Brain pericyte (primary cell): ENCODE measurements at regions not wholly inside any gene's neighbourhood (a gene's known extent, or its start where the extent isn't known, plus 50 kb on each side); places are given as distances from the start of the nearest gene placed in this dataset.
A peak's percentile ranks its signal among the peaks of the same experiment; 100 is the strongest.
"Not testable (repeated sequence)": the region's sequence is repeated elsewhere in the genome, so short reads cannot be mapped to it uniquely, and the experiment has no call there.

Source experiments
- DNase-seq: peaks from one replicate; pipeline ENCODE4 v3.0.0-alpha.2; 2012; ENCODE audit warnings: low read depth, low spot score

- no peak for DNase-seq
These were observed 550.8 kb downstream of the DIPK2A start for GRCh38 chr3:144522456-144522855.

DNA sequence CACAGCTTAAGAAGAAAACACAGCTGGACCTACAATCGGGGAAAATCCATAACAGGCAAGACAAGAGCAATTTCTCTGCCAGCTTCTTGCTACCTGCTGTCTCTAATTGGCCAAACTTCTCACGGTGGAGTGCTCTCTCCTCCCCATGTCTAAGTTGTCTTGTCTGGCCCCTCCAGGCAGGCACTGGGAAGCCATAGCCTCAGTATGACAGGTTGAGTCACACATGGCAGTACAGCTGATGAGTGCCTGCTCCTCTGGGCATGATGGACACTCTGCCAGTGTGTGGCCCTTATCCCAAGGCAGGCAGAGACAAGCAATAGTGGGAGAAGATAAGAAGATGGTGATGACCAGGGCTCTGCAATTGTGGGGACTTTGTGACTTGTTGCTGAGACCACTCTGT, 551.8 kb downstream of the DIPK2A start:
- no peak for DNase-seq

DNA sequence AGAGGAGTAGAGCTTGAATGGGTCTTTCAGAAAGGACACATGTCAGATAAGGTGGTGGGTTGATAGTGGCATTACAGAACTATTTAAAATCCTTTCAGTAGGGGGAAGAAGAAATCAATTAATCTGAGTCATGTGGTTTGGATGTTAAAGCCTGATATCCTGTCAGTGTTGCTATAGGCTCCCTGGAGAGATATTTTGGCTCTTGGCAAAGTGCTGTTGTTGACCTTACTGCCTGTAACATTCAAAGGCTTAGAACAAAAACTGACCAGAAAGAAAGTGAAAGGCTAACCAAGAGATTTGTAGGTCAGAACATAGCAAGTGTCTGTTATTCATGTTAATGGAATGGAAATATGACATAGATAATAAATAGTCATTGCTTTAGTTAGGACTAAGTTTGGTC, 552.9 kb downstream of the DIPK2A start:
- peak; percentile 30 for DNase-seq

DNA sequence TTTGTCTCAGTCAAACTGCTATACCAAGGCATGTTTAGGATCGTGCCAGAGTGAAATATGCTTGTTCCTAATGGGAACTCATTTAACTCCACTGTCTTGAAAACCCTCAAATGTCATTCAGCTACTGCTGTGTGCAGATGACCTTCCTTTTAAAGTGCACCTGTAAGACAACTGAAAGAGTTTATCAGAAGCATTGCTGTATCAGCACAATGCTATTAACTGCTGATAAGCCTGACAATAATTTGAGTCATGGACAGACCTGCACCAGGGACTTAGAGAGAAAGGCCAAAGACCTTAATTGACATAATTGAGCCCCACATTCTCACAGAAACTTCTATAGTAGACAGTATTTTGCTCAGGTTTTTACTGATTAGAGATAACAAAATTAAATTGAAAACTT, 557.9 kb downstream of the DIPK2A start:
- no peak for DNase-seq

- DNase-seq, result no peak
These were observed 573.2 kb downstream of the DIPK2A start for GRCh38 chr3:144544871-144545270.

DNA sequence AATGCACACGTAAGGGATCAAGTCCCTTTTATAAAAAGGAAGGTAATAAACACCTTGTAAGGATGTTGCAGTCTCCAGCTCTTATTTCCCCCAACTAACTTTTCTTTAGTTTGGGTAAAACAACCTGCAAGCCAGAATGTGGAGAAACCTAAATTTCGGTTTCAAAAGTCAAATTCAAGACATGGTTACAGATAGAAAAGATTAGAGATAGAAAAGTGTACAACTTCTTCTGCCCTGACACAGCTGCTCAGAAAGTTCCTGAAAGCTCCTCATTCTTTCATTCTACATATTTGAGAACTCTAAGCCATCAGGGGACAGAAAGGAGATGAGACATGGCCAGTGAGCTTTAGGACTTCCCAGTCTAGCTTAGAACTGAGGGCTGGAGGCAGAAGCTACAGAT, 574.9 kb downstream of the DIPK2A start:
- DNase-seq, result no peak

GRCh38 chr3:144548346-144548745, 576.7 kb downstream of the DIPK2A start:
- DNase-seq, result no peak

DNA sequence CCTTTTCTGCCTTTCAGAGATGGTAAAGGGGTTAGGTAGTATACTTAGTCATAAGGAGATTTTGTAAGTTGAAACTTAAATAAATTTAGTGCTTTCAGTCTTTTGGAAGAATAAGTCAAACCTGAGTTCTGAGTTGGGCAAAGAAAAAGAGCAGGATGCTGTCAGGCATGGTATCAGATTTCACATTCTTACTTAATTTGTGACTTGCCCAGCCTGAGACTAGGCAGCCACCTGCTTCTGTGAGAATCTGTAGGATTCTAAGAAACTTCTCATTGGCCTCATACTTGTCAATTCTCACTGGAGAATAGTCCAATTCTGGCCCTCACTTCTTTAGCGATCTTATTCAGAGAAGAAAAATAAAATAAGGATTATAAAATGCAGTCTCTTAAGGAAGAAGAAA, 577.5 kb downstream of the DIPK2A start:
- DNase-seq, result no peak

DNA sequence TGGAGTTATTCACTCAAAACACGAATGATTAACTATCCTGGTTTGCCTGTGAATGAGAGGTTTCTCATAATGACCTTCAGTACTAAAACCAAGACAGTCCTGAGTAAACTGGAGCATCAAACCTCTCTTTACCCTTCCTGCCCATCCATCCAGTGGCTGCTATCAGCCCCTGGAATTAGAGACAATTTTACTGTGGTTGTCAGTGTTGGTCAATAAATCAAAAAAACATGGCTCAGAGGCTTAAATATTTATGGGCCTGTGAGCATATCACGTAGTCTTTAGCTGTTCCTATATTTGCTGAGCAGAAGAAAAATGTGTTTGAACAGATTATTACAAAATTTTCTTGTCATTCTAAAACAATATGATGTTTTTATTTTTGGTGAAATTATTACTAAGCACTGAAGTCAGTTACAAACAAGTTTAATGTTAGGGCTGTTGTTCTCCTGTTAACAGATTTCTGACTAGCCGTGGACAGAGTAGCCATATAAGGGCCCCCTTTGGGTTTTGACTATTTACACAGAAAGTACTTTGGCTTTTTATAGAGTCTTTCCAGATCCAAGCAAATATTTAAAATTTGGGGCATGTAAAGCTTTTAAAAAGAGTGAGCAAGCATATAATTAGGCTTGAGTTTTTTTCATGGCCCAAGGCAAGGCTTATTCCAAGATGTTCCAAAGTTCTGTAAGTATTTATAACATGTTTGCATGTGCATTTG, 580.9 kb downstream of the DIPK2A start:
- no peak for DNase-seq

DNA sequence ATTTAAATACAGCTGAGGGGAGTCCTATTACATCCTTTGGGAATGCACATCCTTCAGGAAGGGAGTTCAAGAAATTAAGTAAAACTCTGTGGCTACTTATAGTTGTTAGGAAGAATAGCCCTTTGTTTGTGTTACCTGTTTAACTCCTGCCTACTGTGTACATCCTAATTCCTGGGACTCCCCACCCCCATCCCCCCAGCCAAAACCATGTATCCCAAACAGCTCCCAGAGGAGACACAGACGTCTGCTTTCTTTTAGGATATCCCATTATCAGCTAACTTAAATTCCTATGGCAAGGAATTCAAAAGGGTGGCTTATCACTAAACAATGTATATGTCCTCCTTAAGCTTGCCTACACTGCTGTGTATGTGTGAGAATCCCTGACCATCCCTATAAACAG, 581.7 kb downstream of the DIPK2A start:
- DNase-seq, result no peak

GRCh38 chr3:144554889-144555288, 583.3 kb downstream of the DIPK2A start:
- DNase-seq, result no peak

DNA sequence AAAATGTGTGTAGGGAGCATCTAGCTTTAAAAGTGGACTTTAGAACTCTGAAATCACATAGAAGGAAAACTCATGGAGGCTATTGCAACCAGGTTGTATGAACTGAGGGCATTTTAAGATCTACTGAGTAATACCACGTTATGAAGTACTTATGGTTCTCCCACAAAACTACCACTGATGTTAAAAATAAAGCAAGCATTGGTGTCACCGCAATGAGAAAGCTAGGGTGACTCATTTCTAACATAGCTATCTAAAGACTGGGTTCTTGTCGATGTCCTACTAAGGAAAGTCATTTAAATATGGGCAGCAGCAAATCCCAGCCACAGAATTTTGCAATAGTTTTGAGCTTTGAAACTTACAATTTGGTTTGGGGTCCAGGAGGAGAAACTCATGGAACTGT, 584.8 kb downstream of the DIPK2A start:
- DNase-seq, result no peak

GRCh38 chr3:144557515-144557914, 585.9 kb downstream of the DIPK2A start:
- DNase-seq, result no peak

GRCh38 chr3:144564011-144564410, 592.4 kb downstream of the DIPK2A start:
- no peak for DNase-seq

- no peak for DNase-seq
These were observed 594.7 kb downstream of the DIPK2A start for GRCh38 chr3:144566320-144566719.

DNA sequence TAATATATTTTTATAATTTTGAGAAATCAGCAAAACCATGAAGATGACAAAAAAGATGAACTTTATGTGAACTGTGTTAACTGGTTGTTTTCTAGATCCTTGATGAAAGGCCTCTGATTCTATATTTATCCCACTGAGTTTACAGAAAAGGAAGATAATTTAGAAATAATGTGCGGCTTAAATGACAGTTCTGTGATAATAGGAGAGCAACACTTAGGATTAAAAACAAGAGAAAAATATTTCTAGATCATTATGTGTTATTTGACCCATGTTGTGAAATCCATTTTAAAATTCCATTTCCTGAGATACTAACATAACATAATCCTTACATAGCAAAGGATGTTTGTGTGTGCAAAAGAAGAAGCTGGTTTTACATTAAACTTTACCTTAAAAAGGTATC, 598.0 kb downstream of the DIPK2A start:
- no peak for DNase-seq

DNA sequence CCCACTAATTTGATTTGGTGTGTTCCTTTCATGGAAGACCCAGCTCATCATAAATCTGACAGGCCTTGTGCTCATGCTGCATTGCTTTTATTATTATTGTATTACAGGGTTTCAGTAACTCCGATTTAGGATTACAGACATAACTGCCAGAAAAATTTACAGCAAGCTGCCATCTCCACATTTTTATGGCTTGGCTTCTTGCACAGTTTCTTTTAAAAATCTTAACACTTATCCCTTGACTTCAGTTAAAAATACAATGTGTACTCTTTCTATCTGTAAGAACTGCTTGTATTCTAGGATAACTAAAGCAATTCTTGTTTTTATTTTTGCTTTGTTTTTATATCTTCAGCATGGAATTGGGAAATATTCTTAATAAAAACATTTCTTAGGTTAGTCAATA, 612.2 kb downstream of the DIPK2A start:
- DNase-seq, result no peak

DNA sequence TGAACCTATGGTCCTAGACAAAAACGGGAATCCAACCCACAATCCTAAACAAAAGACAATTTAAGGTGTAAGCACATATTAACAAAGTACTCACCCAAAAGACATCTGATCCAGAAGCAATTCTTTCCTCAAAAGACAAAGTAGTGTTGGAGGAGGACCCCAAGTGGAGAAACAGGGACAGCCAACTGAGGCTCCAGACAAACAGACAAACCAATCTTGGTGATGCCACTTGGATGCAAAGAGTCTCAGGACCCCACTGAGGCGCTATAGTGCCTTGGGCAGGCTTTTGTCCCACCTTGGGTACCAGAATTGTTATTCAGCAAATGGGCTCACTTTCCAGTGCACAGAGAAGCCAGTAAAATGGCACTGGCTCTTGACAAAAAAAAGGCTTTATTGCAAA, 613.8 kb downstream of the DIPK2A start:
- no peak for DNase-seq

GRCh38 chr3:144585953-144586352, 614.3 kb downstream of the DIPK2A start:
- no peak for DNase-seq

- no peak for DNase-seq
These were observed 614.8 kb downstream of the DIPK2A start for GRCh38 chr3:144586382-144586781.

DNA sequence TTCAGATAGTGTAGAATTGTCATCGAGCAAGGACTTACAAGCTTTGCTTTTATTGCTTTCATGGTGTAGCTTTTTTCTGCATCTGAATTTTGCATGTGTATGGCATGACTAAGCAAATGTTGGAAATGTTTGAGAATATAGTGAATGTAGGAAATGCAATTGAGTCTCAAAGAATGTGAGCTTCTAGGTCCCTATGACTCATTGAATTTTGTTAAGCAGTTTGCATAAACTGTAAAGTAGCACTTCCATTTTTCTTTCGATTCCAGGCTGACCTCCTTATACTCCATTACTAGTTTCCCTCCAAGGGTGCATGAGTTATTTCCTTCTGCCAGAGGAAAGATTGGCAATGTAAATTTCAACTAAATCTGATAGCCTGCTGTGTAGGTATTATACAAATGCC, 619.2 kb downstream of the DIPK2A start:
- DNase-seq, result peak; percentile 43

DNA sequence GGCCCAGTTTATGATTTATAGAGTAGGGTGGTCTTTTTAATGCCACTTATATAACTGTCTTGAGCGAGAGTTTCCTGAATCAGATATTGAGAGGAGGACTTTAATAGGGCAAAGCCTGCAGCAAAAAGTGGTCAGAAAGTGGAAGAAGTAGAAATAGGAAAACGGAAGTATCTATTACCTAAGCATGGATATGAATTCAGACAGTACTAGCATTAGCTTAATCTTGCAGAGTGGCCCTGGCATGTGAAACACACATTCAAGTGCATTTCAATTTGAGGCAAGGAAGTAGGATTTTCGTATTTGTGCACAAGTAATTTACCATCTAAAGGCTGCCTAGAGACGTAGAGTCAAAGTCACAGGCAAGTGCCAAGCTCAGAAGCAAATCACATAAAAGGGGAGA, 622.3 kb downstream of the DIPK2A start:
- DNase-seq, result no peak

GRCh38 chr3:144620236-144620635, 648.6 kb downstream of the DIPK2A start:
- DNase-seq, result not testable (repeated sequence)

- DNase-seq, result no peak
These were observed 651.2 kb downstream of the DIPK2A start for GRCh38 chr3:144622845-144623244.
